HG03354 (cell line): ENCODE measurements at regions not wholly inside any gene's neighbourhood (a gene's known extent, or its start where the extent isn't known, plus 50 kb on each side); places are given as distances from the start of the nearest gene placed in this dataset.

Source experiments
- ATAC-seq: cut with Tn5 transposase; IDR thresholded peaks from one replicate; pipeline ENCODE4 v1.9.1; 2021; ENCODE audit warnings: mild to moderate bottlenecking; ENCODE audit not compliant: unreplicated experiment, poor library complexity, severe bottlenecking

DNA sequence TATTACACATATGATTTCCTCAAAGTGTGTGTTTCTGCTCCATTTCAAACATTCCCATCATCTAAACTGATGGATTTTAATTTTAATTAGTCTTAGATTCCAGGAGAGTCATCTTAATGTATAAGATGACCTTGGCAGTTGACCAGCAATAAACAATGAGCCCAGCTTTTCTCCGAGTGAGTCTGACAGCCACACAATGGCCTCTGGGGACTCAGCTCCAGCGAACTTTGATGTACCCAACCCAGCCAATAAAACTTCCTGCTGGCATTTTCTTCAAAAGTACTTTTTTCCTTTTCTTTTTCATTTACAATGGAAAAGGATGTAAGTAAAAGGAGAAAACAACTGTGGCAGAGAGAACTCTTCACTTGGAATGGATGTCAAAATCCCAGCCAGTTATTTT is 139.1 kb upstream of the CTBP2 start:
- no peak for ATAC-seq

DNA sequence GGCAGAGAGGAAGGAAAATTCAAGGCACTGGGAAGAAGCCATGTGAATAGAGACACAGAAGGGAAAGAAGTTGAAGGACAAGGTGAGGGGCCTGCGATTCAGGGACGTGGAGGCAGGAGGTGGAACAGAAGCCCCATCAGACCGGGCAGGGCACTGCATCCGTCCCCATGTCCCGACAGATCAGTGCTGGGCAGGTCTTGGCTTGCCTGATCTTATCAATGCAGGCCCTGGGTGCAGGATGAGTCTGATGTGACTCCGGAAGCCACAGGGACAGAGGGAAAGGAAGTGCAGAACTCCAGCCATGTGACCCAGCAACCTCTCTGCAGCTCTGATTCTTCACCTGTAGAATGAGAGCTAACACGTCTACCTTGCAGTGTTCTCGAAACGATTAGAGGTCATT is 136.2 kb upstream of the CTBP2 start:
- no peak for ATAC-seq

DNA sequence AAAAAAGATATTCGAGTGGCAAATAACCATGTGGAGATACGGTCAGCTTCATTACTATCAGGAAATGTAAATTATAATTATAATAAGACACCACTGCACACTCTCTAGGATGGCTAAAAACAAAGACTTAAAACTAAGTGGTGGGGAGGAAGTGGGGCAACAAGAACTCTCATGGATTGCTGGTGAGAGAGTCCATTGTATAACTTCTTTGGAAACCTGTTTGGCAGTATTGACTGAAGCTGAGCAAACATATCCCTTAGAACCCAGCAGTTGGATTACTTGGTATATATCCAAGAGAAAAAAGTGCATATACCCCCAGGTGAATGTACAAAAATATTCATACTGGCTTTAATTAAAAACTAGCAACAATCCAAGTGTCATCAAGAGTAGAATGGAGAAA is 133.7 kb upstream of the CTBP2 start:
- ATAC-seq = no peak

DNA sequence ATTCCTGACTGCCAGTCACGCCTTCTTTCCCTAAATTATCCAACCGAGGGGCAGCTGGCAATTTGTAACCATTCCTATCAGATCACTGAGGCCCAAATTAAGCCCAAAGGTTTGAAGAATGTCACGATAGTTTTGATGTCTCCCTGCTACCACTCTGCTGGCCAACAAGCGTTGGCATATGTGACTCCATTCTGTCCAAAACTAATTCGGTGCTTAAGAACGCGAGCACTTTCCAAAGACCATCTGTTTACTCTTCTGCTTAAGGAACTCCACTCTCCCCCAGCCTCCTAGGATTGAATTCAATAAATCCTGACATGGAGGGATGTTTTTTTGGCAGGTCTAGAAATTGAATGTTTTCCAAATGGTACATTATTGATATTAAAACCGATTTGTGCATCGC is 131.5 kb upstream of the CTBP2 start:
- ATAC-seq = no peak

DNA sequence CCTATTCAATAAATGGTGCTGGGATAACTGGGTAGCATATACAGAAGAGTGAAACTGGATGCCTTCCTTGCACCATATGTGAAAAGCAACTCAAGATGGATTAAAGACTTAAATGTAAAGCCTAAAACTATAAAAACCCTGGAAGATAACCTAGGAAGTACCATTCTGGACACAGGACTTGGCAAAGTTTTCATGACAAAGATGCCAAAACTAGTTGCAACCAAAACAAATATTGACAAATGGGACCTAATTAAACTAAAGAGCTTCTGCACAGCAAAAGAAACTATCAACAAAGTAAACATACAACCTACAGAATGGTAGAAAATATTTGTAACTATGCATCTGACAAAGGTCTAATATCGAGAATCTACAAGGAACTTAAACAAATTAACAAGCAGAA is 129.1 kb upstream of the CTBP2 start:
- no peak for ATAC-seq

DNA sequence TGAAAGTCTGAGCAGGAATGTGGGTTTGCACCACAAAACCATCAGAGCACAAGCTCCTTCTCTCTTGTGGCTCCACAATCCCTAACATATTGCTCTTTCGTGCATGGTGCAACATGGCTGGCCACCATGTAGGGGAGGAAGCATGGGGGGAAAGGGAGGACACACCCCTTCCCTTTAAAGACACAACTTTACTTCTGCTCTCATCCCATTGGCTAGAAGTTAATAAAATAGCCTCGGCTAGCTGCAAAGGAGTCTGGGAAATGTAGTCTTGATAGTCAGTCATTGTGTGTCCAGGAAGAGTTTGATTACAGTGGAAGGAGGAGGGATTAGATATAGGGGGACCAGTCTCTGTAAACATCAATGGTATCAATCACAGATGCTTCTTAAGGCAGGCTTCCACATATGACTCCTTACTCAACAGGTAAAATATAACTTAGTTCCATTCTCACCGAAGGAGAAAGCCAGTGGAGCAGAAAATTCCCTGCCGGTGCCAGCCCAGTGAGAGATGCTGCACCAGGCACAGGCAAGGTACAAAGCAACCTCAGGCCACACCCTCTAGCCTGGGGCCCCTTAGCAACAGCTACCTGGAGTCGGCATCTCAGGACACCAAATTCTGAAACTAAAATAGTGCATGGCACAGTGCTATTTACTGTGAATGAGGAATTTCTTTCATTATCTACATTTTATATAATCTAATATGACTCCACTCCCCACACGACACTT is 124.7 kb upstream of the CTBP2 start:
- ATAC-seq = no peak

DNA sequence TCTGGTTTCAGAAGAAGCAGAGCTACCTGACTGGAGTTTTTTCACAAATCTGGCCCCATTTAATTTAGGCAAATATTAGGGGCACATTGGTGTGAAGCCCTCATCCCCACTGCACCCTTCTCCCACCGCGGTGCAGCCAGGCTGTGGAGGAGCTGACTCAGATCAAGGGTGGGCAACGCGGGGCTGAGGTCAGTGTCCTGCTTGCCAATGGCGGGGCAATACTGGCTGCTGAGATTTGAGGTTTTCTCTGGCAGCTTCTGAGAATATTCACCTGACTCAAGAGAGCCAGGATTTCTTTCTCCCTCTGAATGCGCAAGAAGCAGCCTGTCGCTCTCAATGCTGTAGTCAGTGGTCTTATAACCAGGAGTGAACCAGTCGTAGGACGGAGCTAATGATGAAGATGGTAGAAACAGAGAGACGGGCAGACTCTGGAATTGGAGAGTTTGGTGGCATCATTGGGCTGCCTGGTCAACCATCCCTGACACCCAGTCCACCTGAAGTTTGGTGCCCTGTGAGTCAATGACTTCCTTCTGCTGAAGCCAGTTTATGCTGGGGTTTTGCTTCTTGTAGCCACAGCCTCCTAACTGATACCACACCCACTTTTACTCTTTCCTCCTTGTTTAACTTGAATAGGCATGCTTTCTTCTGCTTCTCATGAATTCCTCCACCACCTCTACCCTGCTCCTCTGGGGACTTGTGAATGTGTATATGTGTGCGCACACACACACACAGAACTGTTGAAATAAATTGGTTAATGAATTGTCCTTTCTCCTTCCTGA is 123.7 kb upstream of the CTBP2 start:
- no peak for ATAC-seq

DNA sequence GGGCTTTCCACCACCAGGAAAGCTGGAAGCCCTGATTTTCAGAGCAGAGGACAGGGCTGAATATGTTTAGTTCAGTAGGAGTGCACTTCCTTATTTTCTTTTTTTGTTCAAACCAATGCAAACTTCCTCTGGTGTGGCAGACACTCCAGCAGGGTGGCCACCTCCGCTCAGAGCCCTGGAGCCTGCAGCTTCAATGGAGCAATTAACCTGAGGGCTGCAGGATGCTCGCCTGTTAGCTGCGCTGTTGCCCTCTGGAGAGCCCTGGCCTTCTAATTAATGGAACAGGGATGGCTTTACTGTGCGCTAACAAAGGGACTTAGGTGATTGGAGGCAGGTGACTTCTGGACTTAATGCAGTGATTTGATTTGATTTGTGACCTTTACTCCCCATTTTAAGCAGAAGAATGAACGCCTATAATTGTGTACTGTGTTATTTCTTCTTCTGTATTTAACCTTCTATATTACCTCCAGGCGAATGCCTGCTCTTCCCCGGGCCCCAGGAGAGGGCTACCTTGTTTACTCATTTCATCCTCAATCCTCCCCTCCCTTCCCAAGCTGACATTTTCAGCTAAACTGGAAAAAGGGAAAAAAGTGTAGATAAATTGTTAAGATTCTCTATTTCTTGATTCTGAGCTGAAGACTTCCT is 123.0 kb upstream of the CTBP2 start:
- no peak for ATAC-seq

DNA sequence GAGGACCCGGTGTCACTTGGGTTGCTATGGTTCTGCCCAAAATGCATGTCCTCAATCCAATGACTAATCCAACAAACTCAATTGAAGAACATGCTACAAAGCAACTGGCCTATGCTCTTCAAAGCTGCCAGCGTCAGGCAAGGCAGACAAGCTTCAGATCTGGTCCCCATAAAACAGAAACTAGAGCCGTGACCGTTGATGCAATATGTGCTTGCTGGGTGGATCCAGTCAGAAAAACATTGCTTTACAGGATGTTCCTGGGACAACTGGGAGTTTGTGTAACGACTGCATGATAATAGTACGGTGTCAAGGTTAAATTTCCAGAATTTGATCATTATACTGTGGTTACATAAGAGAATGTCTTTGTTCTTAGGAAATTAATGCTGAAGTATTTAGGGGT is 120.7 kb upstream of the CTBP2 start:
- ATAC-seq = no peak

DNA sequence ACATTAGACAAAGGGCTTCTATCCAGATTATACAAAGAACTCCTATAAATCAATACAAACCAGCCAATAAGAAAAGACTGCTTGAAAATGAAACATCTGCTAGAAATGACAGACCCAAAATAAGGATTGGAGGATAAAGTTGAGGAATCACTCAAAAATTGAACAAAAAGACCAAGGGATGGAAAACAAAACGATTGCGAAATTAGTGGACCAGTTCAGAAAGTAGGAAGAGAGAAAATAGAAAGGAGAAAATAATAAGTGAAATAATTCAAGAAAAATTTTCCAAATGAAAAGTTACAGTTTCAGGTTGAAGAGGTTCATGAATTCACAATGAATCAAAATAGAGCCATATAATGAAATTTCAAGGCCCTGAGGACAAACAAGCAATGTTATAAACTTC is 115.8 kb upstream of the CTBP2 start:
- no peak for ATAC-seq

DNA sequence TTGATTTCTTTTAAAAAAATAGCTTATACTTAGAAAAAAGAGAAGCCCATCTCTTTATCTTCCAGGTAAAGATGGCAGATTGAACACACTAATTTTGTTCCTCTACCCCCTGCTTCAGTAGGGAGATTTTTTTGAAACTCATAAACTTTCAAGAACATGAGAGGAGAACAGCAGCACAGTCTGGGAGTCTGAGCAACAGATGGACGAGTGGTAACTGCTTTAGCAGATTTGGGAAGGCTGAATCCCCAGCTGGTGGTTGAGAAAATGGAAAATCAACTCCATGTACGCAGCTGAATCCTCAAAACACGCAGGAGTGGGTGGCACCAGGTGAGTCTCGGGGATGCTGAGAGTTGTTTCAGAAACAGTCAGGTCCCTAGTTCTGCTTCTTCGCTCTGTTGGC is 114.6 kb upstream of the CTBP2 start:
- no peak for ATAC-seq

DNA sequence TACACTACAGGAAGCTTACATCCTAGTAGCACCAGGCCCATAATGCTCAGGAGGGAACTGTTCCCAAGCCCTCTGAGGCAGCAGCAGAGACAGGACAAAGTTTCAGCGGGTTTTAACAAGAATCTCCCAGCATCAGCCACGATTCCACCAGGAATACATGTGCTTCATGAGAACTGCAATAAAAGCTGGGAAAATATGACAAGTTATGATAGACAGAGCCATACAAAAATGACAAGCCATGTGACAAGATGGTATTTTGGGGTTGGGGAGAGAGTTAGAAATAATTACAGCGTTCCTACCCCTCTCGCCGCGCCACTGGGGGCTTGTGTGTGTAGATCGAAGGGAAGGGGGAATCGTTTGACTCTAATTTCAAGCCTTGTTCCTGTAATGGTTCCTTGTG is 112.7 kb upstream of the CTBP2 start:
- no peak for ATAC-seq

DNA sequence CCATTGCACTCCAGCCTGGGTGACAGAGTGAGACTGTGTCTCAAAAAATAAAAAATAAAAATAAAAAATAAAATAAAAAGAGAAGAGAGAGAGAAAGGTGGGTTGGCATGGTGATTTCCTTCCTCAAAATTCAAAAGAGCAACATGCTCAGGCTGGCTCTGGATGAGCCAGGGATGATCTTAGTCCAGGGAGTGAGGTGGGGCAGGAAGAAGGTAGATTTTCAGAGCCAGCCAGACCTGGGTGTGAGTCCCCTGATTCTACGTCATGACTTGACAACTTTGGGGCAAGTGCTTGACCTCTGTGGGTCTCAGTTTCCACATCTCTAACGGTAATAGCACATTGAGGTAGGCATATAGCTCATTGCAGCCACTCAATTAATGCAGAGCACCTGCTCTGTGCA is 109.4 kb upstream of the CTBP2 start:
- no peak for ATAC-seq

DNA sequence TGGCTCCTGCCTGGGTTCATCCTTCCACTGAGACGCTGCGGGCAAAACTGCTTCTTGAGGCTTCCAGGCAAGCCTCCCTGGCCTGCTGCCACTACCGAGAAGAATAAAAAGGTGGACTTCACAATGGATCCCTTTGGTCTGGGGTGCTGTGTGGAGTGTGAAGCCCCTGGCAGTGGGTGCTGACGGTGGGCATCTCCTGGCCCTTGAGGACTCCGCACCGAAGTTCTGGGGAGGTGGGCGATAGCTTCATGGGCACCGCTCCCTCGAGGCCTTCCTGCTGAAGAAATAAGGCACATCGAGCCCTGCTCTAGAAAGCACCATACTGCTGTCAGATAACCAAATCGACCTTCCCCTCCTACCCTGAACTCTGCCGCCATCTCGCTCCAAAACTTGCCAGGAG is 106.6 kb upstream of the CTBP2 start:
- ATAC-seq = no peak

DNA sequence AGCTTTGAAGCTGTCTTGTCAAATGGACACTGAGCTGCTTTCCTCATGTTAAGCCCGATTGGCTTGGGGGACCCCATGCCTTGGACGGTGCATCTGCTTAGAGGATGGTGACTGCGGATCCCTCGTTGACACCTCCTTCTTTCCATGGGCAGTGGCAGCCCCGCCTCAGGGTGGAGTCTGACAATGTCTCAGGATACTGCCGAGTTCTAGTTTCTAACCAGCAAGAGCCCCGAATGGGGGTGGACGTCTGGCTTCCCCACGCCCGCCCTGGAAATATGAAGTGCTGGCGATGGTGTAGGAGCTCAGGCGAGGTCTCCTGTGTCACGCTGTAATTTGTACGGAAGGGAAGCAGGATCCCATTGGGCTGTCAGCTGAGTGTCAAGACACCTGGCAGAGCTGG is 106.2 kb upstream of the CTBP2 start:
- ATAC-seq = no peak

DNA sequence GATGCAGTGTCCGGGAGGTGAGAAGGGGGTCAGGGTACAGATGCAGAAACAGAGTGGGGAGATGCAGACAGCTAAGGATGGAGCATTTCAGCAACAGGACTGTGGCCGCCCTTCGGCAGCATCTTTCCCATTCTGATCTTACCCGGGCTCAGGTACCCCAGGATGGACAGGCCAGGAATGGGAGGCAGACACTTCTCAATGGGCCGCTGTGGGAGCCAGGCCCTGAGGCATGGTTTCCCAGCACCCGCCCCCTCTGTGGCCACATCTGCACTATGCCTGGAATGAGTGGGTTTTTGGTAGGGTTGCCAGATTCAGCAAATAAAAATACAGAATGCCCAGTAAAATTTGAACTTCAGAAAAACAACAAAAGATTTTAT is 105.2 kb upstream of the CTBP2 start:
- ATAC-seq = no peak

DNA sequence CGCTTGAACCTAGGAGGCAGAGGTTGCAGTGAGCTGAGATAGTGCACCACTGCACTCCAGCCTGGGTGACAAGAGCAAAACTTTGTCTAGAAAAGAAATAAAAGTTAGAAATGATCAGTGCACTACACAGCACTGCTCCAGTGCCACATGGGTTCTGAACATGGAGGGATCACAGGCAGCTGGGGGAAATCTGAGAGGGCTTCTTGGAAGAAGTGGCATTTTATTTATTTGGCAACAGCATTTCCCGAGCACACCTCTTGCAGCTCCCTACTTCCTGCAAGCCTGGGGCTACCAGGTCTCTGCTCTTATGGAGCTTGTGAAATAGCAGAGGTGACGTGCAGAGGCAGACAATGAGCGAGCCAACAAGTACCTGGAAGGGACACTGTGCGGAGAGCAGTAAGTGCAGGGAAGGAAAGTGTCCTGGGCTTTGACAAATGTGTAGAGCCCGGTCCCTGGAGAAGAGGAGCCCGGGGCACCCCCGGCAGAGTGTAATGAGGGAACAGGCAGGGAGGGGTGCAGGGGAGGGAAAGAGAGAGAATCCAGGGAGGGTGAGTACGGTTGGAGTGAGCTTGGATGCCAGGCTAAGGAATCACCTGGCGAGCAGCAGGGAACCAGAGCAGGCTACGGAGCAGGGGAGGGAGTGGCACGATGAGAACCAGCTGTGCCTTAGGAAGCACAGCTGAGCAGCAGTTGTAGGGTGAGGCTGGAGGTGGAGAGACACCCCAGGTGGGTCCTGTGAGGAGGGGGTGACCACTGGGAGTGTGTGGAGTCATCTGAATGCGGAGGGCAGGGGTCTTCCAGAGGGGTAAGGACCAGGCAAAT is 104.6 kb upstream of the CTBP2 start:
- no peak for ATAC-seq

DNA sequence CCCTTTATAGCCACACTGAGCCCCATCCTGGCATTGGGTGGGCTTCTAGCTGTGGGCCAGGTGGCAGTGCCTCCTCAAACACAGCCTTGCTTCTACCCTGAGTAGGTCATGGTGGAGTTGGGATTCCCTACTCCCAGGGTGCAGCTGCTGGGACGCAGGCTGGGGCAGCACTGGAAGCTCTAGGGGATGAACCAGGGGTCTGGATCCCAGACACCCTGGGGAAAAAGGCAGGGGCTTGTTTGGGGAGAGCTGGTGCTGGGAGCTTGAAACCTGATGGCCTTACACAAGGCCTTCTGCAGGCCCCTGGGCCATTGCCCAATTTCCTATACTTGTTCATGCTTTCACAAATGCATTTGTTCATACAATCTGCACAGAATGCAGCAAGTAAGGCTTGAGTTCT is 103.7 kb upstream of the CTBP2 start:
- ATAC-seq = no peak

DNA sequence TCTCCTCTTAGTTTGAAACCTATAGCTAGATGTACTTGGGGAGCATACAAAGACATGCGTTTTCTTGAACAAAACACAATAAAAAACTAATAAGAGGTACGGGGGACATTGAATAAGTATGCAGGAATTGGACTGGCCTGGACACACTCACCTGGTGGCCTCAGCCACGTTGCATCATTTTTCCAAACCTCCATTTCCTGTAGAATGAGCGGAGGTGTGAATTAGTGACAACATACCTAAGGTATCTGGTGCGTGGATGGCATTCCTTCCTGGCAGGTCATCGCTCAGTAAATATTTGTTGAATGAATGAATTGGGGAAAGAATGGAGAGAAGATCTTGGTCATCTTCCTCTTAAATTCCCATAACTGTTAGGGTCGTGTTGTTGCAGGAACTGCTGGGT is 103.2 kb upstream of the CTBP2 start:
- ATAC-seq = no peak

DNA sequence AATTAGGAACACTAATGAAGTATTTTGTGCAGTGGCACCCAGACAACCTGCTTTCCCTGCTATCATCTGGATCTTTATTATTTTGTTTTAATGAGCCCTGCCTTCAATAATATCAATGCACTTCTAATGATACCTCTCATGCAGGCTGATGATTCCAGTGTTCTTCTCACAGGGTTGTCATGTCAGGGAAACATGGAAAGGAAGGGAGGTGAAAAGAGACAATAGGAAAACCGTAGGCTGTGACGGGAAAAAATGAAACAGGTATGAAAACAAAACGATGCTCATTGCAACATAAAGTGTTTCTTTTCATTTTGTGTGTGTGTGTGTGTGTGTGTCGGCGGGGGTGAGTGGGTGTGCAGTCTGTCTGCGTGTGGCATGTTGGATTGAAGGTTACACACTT is 102.6 kb upstream of the CTBP2 start:
- ATAC-seq = no peak
